Right lobe of liver (tissue), 4 donors: ENCODE measurements at regions not wholly inside any gene's neighbourhood (a gene's known extent, or its start where the extent isn't known, plus 50 kb on each side); places are given as distances from the start of the nearest gene placed in this dataset.

Experiments used
- CTCF ChIP-seq, 4 donors: fragments of 200-600 bp in 3 of 4; fragments of 450-650 bp in 1 of 4; IDR thresholded peaks; one replicate each; pipeline versions ENCODE4 v1.5.1 to v1.8.0; 2016 to 2022; ENCODE audit warnings: antibody characterized with exemption in 4 of 4, mild to moderate bottlenecking in 2 of 4
- POLR2A ChIP-seq: fragments of 450-650 bp; IDR thresholded peaks from one replicate; pipeline ENCODE4 v1.6.1; 2017; ENCODE audit warnings: antibody characterized with exemption, mild to moderate bottlenecking
- donor health status: DM: no; HTN: no; CAD: no.
- donor health status: DM: no; HTN: no; CAD: no.
- donor health status: DM: no; HTN: yes; CAD: no.

GRCh38 chr4:164368894-164369293 is 385.0 kb upstream of the SMIM31 start:
- TF ChIP-seq CTCF (IDR thresholded peaks at IDR 0.05) (no peak), POLR2A (no peak)
